SHP77 treated with DMSO at 0.1 percent for 48 hours (cell line): ENCODE measurements at regions not wholly inside any gene's neighbourhood (a gene's known extent, or its start where the extent isn't known, plus 50 kb on each side); places are given as distances from the start of the nearest gene placed in this dataset.
"Not testable (repeated sequence)": the region's sequence is repeated elsewhere in the genome, so short reads cannot be mapped to it uniquely, and the experiment has no call there.

ENCODE experiments used
- DNase-seq: peaks from one replicate; lab custom pipeline; 2025; lab: John Stamatoyannopoulos, UW

- DNase-seq = no peak
Observed at GRCh38 chr6:15121443-15121842, 124.4 kb upstream of the JARID2 start.

- DNase-seq = no peak
Observed at GRCh38 chr6:15121977-15122550, 123.8 kb upstream of the JARID2 start.

GRCh38 chr6:15129887-15130286, 116.0 kb upstream of the JARID2 start:
- DNase-seq = no peak

- no peak for DNase-seq
Observed at GRCh38 chr6:15131234-15131633, 114.6 kb upstream of the JARID2 start.

GRCh38 chr6:15131651-15132061, 114.2 kb upstream of the JARID2 start:
- DNase-seq = no peak

GRCh38 chr6:15132167-15132566, 113.7 kb upstream of the JARID2 start:
- DNase-seq = no peak

GRCh38 chr6:15132854-15133670, 112.8 kb upstream of the JARID2 start:
- no peak for DNase-seq

- no peak for DNase-seq
Observed at GRCh38 chr6:15137086-15137485, 108.8 kb upstream of the JARID2 start.

- DNase-seq = no peak
Observed at GRCh38 chr6:15143086-15143485, 102.8 kb upstream of the JARID2 start.

- no peak for DNase-seq
Observed at GRCh38 chr6:15143540-15143939, 102.3 kb upstream of the JARID2 start.

- no peak for DNase-seq
Observed at GRCh38 chr6:15145821-15146220, 100.0 kb upstream of the JARID2 start.

GRCh38 chr6:15147827-15148226, 98.0 kb upstream of the JARID2 start:
- no peak for DNase-seq

- no peak for DNase-seq
Observed at GRCh38 chr6:15148356-15148946, 97.4 kb upstream of the JARID2 start.

- no peak for DNase-seq
Observed at GRCh38 chr6:15150207-15150606, 95.7 kb upstream of the JARID2 start.

- DNase-seq = no peak
Observed at GRCh38 chr6:15152700-15153099, 93.2 kb upstream of the JARID2 start.

- DNase-seq = no peak
Observed at GRCh38 chr6:15153191-15153590, 92.7 kb upstream of the JARID2 start.

GRCh38 chr6:15157479-15157878, 88.4 kb upstream of the JARID2 start:
- no peak for DNase-seq

- DNase-seq = no peak
Observed at GRCh38 chr6:15158821-15159619, 86.8 kb upstream of the JARID2 start.

GRCh38 chr6:15160812-15161211, 85.1 kb upstream of the JARID2 start:
- DNase-seq = no peak

- not testable (repeated sequence) for DNase-seq
Observed at GRCh38 chr6:15164855-15165254, 81.0 kb upstream of the JARID2 start.

GRCh38 chr6:15166121-15166520, 79.7 kb upstream of the JARID2 start:
- DNase-seq = no peak

- DNase-seq = no peak
Observed at GRCh38 chr6:15170126-15170525, 75.7 kb upstream of the JARID2 start.

- DNase-seq = no peak
Observed at GRCh38 chr6:15171026-15171425, 74.8 kb upstream of the JARID2 start.
